ENCODE measurements at regions not wholly inside any gene's neighbourhood (a gene's known extent, or its start where the extent isn't known, plus 50 kb on each side); places are given as distances from the start of the nearest gene placed in this dataset.

DNA sequence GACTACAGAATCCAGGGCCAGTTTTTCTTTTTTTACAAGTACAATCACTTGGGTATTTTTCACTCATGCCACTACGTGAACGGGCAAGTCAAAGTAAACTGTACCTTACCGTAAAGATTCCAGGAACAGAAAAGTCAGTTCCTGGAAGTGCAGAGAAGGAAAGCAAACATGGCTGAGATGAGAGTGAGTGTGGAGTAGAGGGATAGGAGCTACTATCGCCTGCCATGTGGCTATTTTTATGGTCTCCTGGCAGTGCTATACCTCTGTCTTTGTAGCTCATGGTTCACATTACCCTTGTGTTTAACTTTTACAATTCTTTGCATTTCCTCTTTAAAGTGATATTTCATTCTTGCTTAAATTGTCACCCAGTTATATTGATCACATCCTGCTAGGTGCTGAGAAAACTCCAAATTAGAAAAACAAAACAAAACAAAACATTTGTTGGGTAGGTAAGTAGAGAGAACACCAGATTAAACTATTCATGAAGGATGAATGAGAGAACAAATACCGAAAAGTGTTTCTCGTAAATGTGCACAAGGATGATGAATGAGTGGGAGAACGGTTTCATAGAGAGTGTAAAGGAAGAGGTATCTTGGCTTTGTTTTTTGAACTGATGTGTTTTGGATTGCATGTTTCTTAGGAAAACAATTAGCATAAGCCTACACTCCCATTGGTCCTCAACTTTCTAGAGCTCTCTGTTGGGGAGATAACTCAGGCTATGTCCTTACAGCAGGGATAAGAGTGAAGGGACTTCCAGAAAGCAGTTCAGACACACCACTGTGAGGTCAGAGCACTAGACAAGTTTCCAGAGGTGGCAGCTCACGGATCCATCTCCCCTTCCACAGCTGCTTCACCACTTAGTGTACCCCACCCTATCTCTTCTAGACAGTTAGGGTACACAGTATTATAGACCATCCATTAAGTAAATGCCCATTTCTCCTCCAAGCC, 163.7 kb downstream of the IPO8 start:
- TF ChIP-seq POLR2A (IDR thresholded peaks at IDR 0.05; ENCODE audit: low read length) (no peak), GATA1 (IDR thresholded peaks at IDR 0.05; ENCODE audit: low read depth, low read length) (no peak)
